Keratinocyte (primary cell): ENCODE measurements at regions not wholly inside any gene's neighbourhood (a gene's known extent, or its start where the extent isn't known, plus 50 kb on each side); places are given as distances from the start of the nearest gene placed in this dataset.

Source experiments
- DNase-seq: peaks from one replicate; pipeline ENCODE4 v3.0.0-alpha.2; 2011; ENCODE audit warnings: low read depth, missing footprints, low spot score
- FAIRE-seq: peaks from 2 replicates; lab custom pipeline; 2011; peaks lifted over from hg19 to GRCh38; lab: Jason Lieb, UNC
- H2AFZ ChIP-seq: 2 replicates; pipeline ENCODE4 v1.6.0; 2012; ENCODE audit warnings: low read length, control low read depth, inconsistent platforms; ENCODE audit not compliant: control insufficient read depth
- H3K27ac ChIP-seq: 2 replicates; pipeline ENCODE4 v1.5.1; 2011; ENCODE audit warnings: low read length; ENCODE audit not compliant: control insufficient read depth, insufficient read depth
- H3K27me3 ChIP-seq: 3 replicates; pipeline ENCODE4 v1.6.0; 2011; ENCODE audit warnings: low read length; ENCODE audit not compliant: control insufficient read depth, insufficient read depth; ENCODE audit errors: extremely low read depth
- H3K36me3 ChIP-seq, 2 experiments: 2 replicates in 1 of 2; 3 replicates in 1 of 2; pipeline ENCODE4 v1.5.1; 2011; ENCODE audit warnings: low read length in 2 of 2, mild to moderate bottlenecking in 1 of 2; ENCODE audit not compliant: control insufficient read depth in 2 of 2, insufficient read depth in 2 of 2; ENCODE audit errors: extremely low read depth in 1 of 2
- H3K4me1 ChIP-seq: 3 replicates; pipeline ENCODE4 v1.5.1; 2011; ENCODE audit warnings: low read length; ENCODE audit not compliant: control insufficient read depth, insufficient read depth; ENCODE audit errors: extremely low read depth
- H3K4me2 ChIP-seq: 3 replicates; pipeline ENCODE4 v1.6.0; 2011; ENCODE audit warnings: low read depth, low read length; ENCODE audit not compliant: control insufficient read depth, insufficient read depth; ENCODE audit errors: extremely low read depth
- H3K4me3 ChIP-seq, 3 experiments: fragments of 200-600 bp in 1 of 3; sonication (generic) in 1 of 3; 2 replicates in 2 of 3; 3 replicates in 1 of 3; pipeline ENCODE4 v1.5.1; 2011 to 2016; ENCODE audit warnings: low read length in 3 of 3, mild to moderate bottlenecking in 3 of 3, control low read depth in 2 of 3, inconsistent platforms in 1 of 3, low read depth in 1 of 3, mixed read lengths in 1 of 3, mixed run types in 1 of 3, moderate library complexity in 1 of 3; ENCODE audit not compliant: control insufficient read depth in 2 of 3, insufficient read depth in 2 of 3; ENCODE audit errors: extremely low read depth in 1 of 3
- H3K79me2 ChIP-seq: 2 replicates; pipeline ENCODE4 v1.6.0; 2012; ENCODE audit warnings: low read length; ENCODE audit not compliant: control insufficient read depth, insufficient read depth
- H3K9ac ChIP-seq: 3 replicates; pipeline ENCODE4 v1.6.0; 2011; ENCODE audit warnings: low read length; ENCODE audit not compliant: control insufficient read depth, insufficient read depth; ENCODE audit errors: extremely low read depth
- H3K9me1 ChIP-seq: 3 replicates; pipeline ENCODE4 v1.6.0; 2011; ENCODE audit warnings: low read length; ENCODE audit not compliant: control insufficient read depth, insufficient read depth; ENCODE audit errors: extremely low read depth
- H3K9me3 ChIP-seq: 2 replicates; pipeline ENCODE4 v1.5.1; 2012; ENCODE audit warnings: low read depth, low read length; ENCODE audit not compliant: control insufficient read depth
- H4K20me1 ChIP-seq: 3 replicates; pipeline ENCODE4 v1.6.0; 2011; ENCODE audit warnings: low read length; ENCODE audit not compliant: control insufficient read depth, insufficient read depth; ENCODE audit errors: extremely low read depth
- CTCF ChIP-seq, 3 experiments: IDR thresholded peaks in 1 of 3; conservative IDR thresholded peaks in 1 of 3; optimal IDR thresholded peaks in 1 of 3; 2 replicates in 2 of 3; 3 replicates in 1 of 3; pipeline versions ENCODE3 to v1.5.1; 2011; ENCODE audit warnings: low read length in 3 of 3, mild to moderate bottlenecking in 3 of 3, moderate library complexity in 2 of 3, control low read depth in 1 of 3, inconsistent platforms in 1 of 3; ENCODE audit not compliant: insufficient read depth in 2 of 3; ENCODE audit errors: extremely low read depth in 1 of 3
- EZH2 ChIP-seq: IDR thresholded peaks from one replicate; pipeline ENCODE4 v1.6.1; 2012; ENCODE audit warnings: inconsistent platforms, mild to moderate bottlenecking, low read length, moderate library complexity
- dilution Hi-C: fragments of 300-500 bp; cut with MboI; formaldehyde crosslinking; loops from one replicate; pipeline ENCODE4 v1.7.0; 2020; ENCODE audit warnings: low sequenced_read_pairs; ENCODE audit not compliant: extremely low pct_ligation_motif_present

- H3K27me3 ChIP-seq: no peaks in the 10 kb centered on the region
- no peaks in the 10 kb centered on the region for H3K4me1 ChIP-seq
- H3K9me1 ChIP-seq: no peaks in the 10 kb centered on the region
- TF ChIP-seq CTCF (optimal IDR thresholded peaks at IDR 0.05 in 1 of 3, IDR thresholded peaks at IDR 0.05 in 1 of 3, conservative IDR thresholded peaks at IDR 0.05 in 1 of 3; ENCODE audit: extremely low read depth in 1 of 3, insufficient read depth in 2 of 3, low read length in 3 of 3): no peak
- TF ChIP-seq EZH2: no peak
- H2AFZ ChIP-seq: no peak overlapping the region
- H3K27ac ChIP-seq: no peak overlapping the region
- no peak for FAIRE-seq
- no peaks in the 10 kb centered on the region for H4K20me1 ChIP-seq
- H3K36me3 ChIP-seq: no peaks in the 10 kb centered on the region
- no peak overlapping the region for H3K9ac ChIP-seq
- H3K79me2 ChIP-seq: no peaks in the 10 kb centered on the region
- no peak overlapping the region for H3K4me2 ChIP-seq
- no peak for DNase-seq
- no peak overlapping the region for H3K4me3 ChIP-seq
- H3K9me3 ChIP-seq: peaks cover 1% of the 10 kb centered on the region
- dilution Hi-C loops: no loop called here
These were observed 95.9 kb downstream of the XCL2 start for GRCh38 chr1:168447871-168448270.

GRCh38 chr1:168446081-168446480 lies 97.7 kb downstream of the XCL2 start:
- dilution Hi-C loops: no loop called here
- Histone ChIP-seq H3K36me3 (no peaks in the 10 kb centered on the region), H3K4me2 (no peak overlapping the region), H3K9ac (no peak overlapping the region), H4K20me1 (no peaks in the 10 kb centered on the region), H3K27ac (no peak overlapping the region), H3K27me3 (no peaks in the 10 kb centered on the region), H3K4me3 (no peak overlapping the region), H3K9me3 (no peaks in the 10 kb centered on the region), H2AFZ (no peak overlapping the region), H3K79me2 (no peaks in the 10 kb centered on the region), H3K9me1 (no peaks in the 10 kb centered on the region), H3K4me1 (no peaks in the 10 kb centered on the region)
- FAIRE-seq (no peak), DNase-seq (no peak)
- TF ChIP-seq EZH2 (no peak), CTCF (optimal IDR thresholded peaks at IDR 0.05 in 1 of 3, IDR thresholded peaks at IDR 0.05 in 1 of 3, conservative IDR thresholded peaks at IDR 0.05 in 1 of 3; ENCODE audit: extremely low read depth in 1 of 3, insufficient read depth in 2 of 3, low read length in 3 of 3) (no peak)
